Activated CD4-positive, alpha-beta T cell treated with anti-CD3 and anti-CD28 coated beads, Interleukin-2, amount 50 U/mL, for 4 hours (primary cell): ENCODE measurements at regions not wholly inside any gene's neighbourhood (a gene's known extent, or its start where the extent isn't known, plus 50 kb on each side); places are given as distances from the start of the nearest gene placed in this dataset.
"Not testable (repeated sequence)": the region's sequence is repeated elsewhere in the genome, so short reads cannot be mapped to it uniquely, and the experiment has no call there.

Experiments
- DNase-seq, 2 experiments: peaks; one replicate each; pipeline ENCODE4 v3.0.0-alpha.2; 2020

DNA sequence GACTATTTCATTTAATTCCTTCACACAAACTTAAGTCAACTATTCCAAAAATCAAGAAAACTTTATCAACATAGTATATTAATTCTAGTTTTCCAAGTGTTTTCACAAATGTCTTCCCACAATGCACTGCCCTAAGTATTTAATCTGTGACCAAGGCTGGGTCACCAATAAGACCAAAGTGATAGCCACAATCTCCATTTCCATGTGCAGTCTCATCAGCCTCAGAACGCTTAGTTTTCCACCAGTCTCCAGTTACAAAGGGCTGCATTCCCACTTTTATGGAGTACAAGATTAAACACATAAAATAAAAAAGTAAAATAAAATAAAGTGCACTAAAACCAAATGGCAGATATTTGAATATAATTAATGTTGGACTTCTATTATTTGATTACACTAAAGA lies 371.6 kb upstream of the CCNH start:
- DNase-seq, result no peak

DNA sequence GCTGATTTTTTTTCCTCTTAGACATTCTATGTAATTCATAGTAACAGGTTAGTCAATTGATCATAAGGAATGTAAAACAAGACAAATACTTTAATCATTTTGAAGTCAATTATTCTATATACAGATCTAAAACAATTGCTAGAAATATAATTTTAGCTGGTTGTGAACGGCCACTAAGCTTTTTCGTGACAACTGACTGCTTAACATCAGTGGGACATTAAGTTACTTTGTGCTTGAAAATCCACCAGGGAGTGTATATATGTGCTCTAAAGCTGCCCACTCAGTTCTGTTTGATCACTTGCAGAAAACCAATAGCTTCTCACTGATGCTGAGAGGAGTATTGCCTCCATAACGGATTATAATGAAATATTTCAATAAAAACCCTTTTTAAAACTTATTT lies 370.2 kb upstream of the CCNH start:
- DNase-seq, result no peak

DNA sequence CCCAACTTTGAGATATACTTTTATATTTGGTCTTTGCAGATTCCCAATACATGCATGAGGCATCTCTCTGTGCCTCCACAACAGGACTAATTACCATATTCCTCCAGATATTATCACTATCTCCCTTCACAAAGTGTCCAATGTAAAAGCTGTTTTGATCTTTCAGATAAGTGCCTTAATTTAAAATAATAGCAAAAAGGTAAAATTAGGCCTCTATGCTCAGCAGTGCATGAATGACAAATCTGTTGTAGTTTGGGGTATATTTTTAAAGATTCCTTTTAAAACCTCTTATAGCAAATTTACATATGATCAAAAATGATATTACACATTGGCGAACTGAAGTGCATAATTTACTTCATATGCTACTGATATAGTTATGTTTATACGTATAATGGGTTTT lies 369.2 kb upstream of the CCNH start:
- DNase-seq, result no peak

DNA sequence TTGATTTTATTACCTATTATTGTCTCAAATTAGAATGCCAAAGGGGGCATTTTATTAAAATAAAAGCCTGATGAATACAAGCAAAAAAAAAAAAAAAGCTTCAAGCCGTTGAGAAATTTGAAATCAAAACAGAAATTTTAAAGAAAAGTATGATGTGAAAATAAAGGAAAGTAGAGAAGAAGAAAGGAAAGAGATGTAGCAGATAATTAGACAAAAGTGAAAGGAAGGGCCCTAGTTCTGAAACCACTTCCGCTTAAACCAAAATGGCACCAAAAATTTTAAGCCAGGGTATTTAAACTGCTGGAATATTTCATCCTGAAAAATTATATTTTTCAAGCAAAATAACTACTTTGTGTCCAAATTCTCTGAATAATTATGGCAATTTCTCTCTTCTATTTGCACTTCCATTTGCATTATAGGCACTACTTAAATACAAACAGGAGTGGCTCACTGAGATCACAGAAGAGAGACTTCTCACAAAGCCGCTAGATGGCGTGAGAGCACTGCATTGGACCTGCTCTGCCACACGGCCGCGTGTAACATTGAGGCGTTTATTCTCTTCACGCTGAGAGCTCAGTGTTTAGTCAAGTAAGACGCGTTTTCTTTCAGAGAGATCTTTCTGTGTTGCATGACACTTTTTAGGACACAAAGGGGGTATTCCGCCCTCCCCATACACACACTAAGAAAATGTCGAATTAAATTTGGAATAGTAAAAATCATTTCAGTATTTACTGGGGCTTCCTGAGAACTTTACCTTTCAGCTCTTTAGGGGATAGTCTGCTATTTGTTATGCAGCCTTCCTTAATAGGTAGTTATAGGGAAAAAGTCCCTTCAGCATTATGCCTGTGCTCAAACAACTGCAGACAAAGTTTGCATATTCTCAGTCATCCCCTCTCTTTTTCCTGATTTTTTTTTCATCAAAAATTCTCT lies 368.4 kb upstream of the CCNH start:
- DNase-seq, result peak; percentile 64 to 68

DNA sequence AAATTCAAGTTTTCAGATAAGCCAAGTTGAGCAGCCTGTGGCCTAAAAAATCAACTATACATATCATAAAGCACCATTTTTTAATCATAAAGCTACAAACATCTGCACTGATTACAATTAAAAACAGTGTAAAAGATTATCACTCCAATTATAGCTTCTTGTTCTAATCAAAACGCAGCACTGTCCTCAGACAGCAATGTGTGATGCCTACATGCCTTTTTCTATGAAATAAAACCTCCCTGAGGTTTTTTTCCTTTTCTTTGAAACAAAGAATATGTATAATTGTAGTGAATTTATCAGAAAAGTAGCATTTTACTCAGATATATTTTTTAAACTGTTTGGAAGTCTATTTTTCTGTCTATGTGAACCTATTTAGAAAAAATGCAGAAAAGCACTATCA lies 366.1 kb upstream of the CCNH start:
- DNase-seq, result no peak

DNA sequence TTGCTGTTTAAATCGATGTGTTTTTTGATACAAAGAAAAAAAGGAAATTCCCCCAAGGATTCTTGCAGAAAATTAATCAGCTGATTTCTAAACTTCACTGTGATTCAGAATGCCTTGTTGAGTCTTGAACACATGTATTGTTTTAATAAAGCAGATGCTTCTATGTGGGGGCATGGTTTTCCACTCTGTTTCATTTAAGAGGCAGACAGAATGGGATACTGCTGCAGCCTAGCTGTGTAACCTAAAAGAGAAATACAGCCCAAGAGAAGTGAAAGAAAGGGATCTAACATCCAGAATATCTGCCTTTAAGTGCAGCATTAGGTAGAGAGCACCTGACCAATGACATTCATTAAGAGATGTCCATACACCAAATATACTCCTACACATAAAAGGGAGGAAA lies 365.1 kb upstream of the CCNH start:
- no peak for DNase-seq

DNA sequence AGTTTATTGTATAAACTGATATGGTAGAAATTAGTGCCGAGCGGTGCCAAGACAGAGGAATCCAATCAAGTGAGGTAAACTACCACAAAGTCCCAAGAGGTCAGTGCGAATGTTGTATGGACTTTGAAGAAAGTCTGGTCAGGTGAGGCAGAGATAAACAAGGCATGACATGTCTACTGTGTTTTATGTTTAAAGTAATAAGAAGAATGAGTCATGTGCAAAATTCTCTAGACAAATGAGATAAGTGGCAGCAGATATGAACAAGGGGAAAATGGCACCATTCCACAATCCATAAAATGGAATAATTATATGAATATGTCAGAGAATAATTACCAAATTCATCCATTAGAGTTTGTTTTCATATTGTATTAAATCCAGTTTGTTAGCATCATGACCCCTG lies 364.1 kb upstream of the CCNH start:
- no peak for DNase-seq

DNA sequence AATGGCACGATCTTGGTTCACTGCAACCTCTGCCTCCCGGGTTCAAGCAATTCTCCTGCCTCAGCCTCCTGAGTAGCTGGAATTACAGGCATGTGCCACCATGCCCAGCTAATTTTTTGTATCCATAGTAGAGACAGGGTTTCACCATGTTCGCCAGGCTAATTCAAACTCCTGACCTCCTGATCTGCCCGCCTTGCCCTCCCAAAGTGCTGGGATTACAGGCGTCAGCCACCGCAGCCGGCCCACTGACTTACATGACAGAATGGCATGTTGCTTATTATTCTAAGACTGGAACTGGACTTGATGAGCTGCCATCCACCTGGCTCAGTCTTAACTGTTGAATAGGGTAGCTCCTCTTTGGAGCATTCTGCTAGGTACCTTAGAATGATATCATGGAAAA lies 363.6 kb upstream of the CCNH start:
- not testable (repeated sequence) for DNase-seq

DNA sequence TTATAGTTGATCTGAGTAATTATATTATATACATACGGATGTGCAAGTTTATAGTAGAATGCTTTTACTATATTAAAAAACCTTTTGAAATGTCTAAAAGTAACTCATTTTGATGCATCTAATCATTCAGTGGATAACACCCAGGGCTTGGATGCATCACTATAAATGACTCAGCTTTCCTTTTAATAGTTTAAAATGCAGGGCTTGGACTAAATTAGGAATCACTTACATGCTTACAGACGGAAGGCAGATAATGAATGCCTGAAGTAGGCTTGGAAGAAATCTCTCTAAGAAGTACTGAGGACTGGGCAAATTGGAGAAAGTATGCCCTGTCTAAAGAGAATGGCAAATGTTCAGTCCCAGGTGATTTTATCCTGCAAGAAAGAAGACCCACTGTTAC lies 362.5 kb upstream of the CCNH start:
- DNase-seq, result no peak

DNA sequence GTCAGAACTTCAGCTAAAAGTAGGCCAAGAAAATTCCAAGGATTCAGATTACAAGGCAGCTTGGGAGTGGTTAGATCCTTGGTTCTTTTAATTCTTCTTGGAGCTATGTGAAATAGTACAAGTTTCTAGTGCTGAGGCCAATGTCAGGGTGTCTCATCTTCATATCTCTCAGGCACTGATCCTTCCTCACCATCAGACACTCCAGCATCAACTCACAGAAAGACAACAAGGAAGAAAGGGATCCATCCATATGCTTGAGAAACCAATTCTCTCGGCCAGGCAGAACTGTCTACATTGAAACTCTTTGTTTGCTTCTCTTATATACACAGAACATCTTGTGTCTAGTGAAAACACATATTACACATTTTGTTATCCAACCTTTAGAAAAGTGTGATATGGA lies 362.1 kb upstream of the CCNH start:
- no peak for DNase-seq

DNA sequence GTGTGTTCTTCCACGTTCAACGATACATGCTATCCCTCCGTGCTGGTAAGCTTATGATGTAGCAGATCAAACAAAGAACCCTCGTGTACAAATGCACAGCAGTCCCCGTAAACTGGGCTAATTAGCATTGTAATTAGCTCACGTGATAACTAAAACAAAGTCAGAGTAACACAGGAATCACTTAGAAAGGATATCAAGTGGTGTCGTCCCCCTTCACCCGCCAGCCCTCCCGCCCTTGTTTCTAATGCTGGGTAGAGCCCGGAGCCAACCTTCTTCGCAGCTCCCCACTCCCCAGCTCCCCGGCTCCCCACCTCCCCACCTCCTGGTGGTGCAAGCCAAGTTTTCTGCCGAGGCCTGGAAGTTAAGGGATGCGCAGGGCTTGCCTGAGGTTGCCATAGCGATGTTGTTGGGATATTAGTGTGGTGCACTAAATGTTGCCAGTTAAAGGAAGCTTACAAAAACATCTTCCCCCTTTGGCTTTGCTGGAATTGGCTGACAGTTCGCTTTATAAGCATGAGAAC lies 357.9 kb upstream of the CCNH start:
- no peak for DNase-seq

DNA sequence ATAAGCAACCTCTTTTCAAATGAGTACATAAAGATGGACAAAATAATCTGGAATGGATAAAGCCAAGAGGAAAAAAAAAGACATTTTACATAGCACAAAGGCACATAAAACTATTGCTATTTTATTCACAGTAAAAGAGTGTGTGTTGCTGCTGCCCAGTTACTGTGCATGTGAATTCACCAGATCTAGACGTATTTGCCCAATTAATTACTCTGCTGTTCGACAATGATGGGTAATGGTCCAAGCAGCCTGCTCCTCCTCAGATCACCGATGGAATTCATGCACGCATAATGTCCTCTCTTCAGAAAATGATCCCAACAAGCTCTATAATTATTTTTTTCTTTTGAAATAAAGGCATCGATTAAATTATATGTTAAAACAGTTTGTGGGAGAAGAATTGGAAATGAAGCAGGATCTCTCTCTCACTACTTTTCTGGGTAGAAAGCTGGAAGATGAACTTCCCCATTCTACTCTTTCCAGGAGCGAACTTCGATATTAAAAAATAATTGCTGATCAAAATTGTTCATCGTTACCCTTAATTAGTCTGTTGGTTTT lies 357.4 kb upstream of the CCNH start:
- DNase-seq, result no peak

DNA sequence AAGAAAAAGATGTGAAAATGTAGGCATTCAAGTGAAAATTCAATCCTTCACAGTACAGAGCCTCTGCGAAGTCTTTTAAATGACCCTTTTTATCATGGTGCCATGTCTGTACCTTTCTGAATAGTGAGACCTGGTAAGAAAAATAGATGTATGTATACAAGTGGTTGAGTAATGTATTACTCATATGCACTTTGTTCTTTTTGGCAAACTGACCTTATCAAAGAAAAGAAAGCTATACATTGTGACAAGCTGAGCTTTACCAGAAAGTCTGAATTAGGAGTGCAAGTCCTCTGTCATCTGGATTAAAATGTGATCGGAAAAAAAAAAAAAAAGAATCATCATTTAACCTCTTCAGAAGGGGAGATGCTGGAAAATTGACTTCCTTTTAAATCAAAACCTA lies 356.4 kb upstream of the CCNH start:
- no peak for DNase-seq

DNA sequence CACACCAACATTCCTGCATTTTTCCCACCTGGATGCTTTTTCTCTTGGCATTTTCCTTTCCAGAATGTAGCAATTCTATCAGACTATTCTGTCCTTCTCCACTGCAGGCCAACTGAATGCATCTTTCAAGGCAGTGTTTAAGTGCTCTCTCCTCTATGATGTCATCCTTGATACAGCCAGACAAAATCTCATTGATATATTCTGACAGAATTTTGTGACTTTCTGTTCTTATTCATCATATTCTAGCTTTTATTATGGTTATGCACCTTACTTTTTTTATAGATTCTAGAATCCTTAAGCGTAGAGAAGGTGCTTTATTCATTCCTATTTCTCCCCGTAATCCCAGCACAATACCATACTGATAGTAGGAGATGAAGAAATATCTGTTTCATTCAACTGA lies 355.5 kb upstream of the CCNH start:
- DNase-seq, result no peak

DNA sequence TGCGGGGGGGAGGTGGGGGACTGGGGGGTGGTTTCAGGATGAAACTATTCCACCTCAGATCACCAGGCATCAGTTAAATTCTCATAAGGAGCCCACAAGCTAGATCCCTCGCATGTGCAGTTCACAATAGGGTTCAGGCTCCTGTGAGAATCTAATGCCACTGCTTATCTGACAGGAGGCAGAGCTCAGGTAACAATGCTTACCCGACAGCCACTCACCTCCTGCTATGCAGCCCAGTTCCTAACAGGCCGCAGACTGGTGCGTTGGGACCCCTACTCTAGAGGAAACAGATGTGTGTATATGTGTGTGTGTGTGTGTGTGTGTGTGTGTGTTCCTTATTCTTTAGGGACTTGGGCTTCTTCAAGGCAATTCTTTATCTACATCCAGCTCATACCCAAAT lies 352.3 kb upstream of the CCNH start:
- DNase-seq, result no peak

DNA sequence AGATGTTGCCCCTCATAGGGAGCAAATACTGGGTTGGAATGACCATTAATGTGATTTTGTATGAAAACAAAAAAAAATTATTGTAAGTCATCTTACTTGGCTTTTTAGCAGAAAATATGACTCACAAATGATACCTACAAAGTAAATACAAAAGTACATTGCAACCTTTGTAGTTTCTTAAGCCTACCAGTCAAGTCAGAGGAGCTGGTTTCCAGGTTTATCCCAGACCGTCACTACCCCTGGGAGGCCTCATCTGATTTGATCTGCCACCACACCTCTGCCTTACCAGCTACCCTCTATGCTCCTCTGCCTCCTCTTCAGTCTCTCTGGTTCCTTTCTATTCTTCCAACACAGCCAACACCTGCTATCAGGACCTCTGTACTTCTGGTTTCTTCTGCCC lies 349.9 kb upstream of the CCNH start:
- DNase-seq, result no peak

DNA sequence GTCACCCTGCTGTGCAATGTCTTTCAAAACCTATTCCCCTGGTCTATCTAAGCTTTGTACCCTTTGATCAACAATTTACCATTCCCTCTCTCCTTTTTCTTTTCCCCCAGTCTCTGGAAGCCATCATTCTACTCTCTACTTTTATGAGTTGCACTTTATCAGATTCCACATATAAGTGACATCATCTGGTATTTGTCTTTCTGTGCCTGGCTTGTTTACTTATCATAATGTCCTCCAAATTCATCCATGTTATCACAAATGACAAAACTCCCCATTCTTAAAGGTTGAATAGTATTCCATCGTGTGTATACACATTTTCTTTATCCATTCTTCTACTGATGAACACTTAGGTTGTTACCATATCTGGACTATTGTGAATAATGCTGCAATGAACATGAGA lies 344.2 kb upstream of the CCNH start:
- no peak for DNase-seq

DNA sequence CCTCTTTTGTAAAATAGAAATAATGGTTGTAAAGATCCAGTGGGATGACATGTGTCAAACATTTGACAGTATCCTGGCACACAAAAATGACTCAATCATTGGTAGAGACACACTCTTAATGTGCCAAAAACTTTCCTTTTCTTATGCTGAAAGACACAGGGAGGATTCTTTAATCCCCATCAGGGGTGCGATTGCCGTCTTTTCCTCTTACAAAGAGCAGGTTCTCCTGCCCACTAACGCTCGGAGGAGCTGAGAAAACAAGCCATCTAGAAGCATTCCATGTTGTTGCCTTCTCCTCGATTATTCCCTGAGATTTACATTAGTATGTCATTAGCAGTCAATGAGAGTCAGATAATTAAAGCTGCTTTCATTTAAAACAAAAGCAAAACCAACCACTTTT lies 342.6 kb upstream of the CCNH start:
- no peak for DNase-seq

DNA sequence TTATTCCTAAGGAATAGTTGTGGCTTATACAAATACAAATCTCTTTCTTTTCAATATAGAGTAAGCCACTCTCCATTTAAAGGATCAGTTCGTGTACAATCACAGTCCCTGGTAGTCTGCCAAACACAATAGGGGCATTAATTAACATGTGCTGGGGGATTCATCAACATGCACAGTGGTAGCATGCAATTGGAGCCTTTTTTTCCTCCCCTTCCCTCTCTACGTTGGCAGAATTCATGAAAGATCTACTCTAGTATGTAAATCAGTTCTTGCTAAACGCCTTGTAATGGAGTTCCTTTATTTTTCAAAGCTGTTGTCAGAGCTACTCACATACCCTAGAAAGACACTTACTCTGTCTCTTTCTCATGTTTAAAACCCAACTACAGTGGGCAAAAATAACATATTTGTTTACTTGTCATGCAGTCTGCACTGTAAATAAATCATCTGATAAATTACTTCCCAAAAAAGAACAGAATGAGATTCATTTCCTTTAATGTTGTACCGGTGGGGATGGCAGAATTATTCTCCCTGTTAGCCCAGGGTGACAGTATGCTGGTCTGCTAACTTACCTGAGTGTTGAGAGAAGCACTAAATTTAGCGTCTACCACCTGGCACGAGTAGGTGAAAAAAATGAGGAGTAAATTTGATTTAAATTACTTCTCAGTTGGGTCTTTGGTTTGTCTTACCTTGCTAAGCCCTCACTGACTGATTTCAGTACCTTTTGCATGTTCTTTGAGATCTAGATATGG lies 341.5 kb upstream of the CCNH start:
- no peak for DNase-seq

DNA sequence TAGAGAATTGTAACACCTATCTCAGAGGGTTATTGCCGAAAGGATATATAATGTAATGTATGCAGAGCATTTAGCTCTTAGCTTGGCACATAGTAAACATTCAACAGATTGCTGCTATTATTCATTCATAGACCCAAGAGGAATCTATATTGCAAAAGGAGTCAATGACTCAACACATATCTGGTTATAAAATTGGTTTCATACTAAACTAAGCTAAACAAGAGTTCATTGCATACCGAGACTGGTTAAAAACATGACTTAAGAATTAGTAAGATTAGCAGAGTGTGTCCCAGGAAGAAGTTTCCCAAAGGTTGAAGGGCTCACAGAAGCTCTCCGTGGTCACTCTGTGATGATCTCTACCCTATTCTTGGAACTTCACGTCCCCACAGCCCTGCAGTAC lies 339.6 kb upstream of the CCNH start:
- no peak for DNase-seq

DNA sequence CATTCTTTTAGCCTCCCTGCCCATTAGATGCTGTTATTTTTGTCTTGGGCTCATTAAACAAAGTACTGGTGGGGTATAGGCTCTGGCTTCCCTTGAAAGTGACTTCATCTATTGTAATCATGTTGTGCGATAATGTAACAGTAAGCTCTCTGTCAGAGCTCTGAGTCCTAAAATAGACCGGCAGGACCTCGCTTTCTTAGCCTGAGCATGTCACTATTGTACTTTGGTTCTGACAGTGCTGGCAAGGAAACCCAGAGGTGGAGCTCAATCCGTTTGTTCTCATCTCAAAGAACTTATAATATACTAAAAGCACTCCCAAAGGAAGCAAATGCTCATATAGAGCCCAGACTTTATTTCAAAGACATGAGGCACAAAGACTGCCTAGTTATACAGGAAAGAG lies 339.1 kb upstream of the CCNH start:
- no peak for DNase-seq

DNA sequence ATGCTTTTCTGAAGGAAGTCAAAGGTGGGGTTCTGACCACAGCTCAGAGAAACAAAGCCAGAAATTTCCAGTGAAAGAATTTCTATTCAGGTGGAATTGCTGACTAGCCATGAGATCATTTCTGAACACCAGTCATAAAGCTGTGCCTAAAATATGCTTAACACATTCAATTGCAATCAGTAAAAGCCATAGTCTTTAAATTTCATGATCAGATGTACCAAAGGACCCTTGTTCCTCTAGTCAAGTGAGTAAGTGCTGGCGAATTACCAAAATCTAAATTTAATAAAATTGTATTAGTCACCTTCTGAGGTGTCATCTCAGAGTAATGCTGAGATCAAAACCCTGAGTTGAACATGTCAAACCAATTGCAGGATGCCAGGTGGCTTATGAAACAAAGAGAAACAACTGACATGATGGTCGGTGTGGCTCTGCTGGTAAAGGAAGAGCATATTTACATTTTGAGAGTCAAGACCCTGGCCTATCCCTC lies 334.2 kb upstream of the CCNH start:
- no peak for DNase-seq

DNA sequence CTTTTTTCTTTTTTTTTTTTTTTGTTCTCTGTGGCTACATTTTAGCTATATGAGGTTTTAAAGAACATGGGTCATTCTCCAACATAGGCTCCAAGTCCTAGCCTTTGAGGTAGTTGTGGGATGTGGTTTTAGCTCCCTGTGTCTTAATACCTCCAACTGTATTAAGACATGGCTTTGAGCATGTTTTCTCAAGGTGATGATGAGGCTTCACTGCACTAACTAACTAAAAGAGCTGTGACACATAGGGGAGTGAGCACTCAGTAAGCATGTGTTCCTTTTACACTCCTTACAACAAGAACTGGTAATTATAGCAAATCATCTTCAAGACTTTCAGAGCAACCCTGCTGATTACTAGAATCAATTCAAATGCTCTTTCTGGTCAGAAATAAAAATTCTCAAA lies 333.6 kb upstream of the CCNH start:
- DNase-seq, result no peak

DNA sequence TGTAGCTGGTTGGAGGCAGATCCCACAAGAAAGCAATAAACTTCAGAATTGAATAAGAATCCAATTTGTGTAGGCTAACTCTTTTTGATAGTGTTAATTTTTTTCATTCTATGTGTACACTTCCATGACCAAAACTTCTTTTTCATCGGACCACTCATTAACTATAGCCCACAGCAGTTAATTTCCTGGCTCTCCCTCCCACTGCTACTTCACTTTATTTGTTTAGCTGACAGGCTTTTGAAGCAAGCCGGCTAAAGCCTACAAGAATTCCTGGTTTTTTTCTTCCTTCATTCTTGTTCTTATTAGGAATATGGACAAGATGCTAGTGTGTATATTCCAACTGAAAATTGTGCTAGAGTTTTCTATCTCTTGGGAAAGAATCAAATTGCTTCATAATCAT lies 329.2 kb upstream of the CCNH start:
- DNase-seq, result no peak
